HepG2 (cell line): ENCODE measurements at regions not wholly inside any gene's neighbourhood (a gene's known extent, or its start where the extent isn't known, plus 50 kb on each side); places are given as distances from the start of the nearest gene placed in this dataset.

Experiments
- ATAC-seq: fragments of 200-7000 bp; cut with Tn5 transposase; 3 replicates; pipeline ENCODE4 v1.9.1; 2020; ENCODE audit warnings: mild to moderate bottlenecking, moderate library complexity
- BruUV-seq: library from RNA; stranded (reverse); fragments of 400-500 nt; replicated peaks from 2 replicates; lab custom pipeline; 2021; lab: Mats Ljungman, UMichigan
- CTCF ChIA-PET: fragments of 300-600 bp; formaldehyde crosslinking; extraction: SDS; loops from one replicate; lab custom pipeline; 2021; ENCODE audit warnings: low total read pairs, inconsistent platforms, low intra/inter-chr PET ratio; lab: Yijun Ruan, JAX
- POLR2A ChIA-PET: fragments of 350-600 bp; sonication (Branson Sonifier 250); formaldehyde crosslinking; loops from one replicate; lab custom pipeline; 2020; ENCODE audit warnings: antibody characterized with exemption, inconsistent platforms; lab: Yijun Ruan, JAX
- DNase-seq: peaks from one replicate; pipeline ENCODE4 v3.0.0-alpha.2; 2015; ENCODE audit warnings: low spot score
- FAIRE-seq: peaks from 3 replicates; lab custom pipeline; 2011; peaks lifted over from hg19 to GRCh38; lab: Jason Lieb, UNC
- H2AFZ ChIP-seq: one replicate; pipeline ENCODE4 v1.6.1; 2011; ENCODE audit warnings: low read length, inconsistent platforms
- H3K27ac ChIP-seq: fragments of 300-600 bp; 3 replicates; pipeline ENCODE4 v1.8.0; 2011; ENCODE audit warnings: mixed run types, mild to moderate bottlenecking, mixed read lengths, low read length, inconsistent platforms; ENCODE audit not compliant: insufficient read depth; ENCODE audit errors: extremely low read length
- H3K27me3 ChIP-seq, 2 experiments: fragments of 200-600 bp in 1 of 2; 2 replicates in 1 of 2; 3 replicates in 1 of 2; pipeline versions ENCODE4 v1.6.0 to v1.8.0; 2011; ENCODE audit warnings: low read length in 2 of 2, mild to moderate bottlenecking in 2 of 2, moderate library complexity in 2 of 2, inconsistent platforms in 1 of 2; ENCODE audit not compliant: insufficient read depth in 2 of 2, control insufficient read depth in 1 of 2
- H3K36me3 ChIP-seq, 2 experiments: fragments of 200-600 bp in 1 of 2; replicated peaks in 1 of 2; 2 replicates in 1 of 2; 3 replicates in 1 of 2; pipeline versions ENCODE4 v1.5.1 to v1.8.0; 2011; ENCODE audit warnings: low read length in 2 of 2, inconsistent platforms in 1 of 2; ENCODE audit not compliant: insufficient read depth in 2 of 2, control insufficient read depth in 1 of 2
- H3K4me1 ChIP-seq: 2 replicates; pipeline ENCODE4 v1.5.1; 2012; ENCODE audit warnings: low read length, inconsistent platforms; ENCODE audit not compliant: insufficient read depth
- H3K4me2 ChIP-seq: 2 replicates; pipeline ENCODE4 v1.6.0; 2011; ENCODE audit warnings: low read depth, low read length, inconsistent platforms
- H3K4me3 ChIP-seq, 3 experiments: fragments of 200-600 bp in 1 of 3; sonication (generic), shearing (Covaris generic) in 1 of 3; replicated peaks in 1 of 3; 2 replicates each; pipeline ENCODE4 v1.5.1; 2011 to 2016; ENCODE audit warnings: low read length in 3 of 3, inconsistent platforms in 2 of 3, low read depth in 2 of 3, mild to moderate bottlenecking in 2 of 3, control low read depth in 1 of 3, mixed read lengths in 1 of 3; ENCODE audit not compliant: insufficient read depth in 1 of 3
- H3K79me2 ChIP-seq: one replicate; pipeline ENCODE4 v1.6.1; 2011; ENCODE audit warnings: low read length, inconsistent platforms; ENCODE audit not compliant: insufficient read depth
- H3K9ac ChIP-seq: 2 replicates; pipeline ENCODE4 v1.6.0; 2011; ENCODE audit warnings: mild to moderate bottlenecking, low read depth, low read length, inconsistent platforms; ENCODE audit not compliant: insufficient read depth
- H3K9me3 ChIP-seq: 2 replicates; pipeline ENCODE4 v1.5.1; 2012; ENCODE audit warnings: mild to moderate bottlenecking, low read length
- H4K20me1 ChIP-seq: 2 replicates; pipeline ENCODE4 v1.6.0; 2011; ENCODE audit warnings: inconsistent platforms, mild to moderate bottlenecking, low read length, moderate library complexity; ENCODE audit not compliant: insufficient read depth
- NKX3-1 ChIP-seq: sonication (generic); formaldehyde crosslinking; IDR thresholded peaks from 2 replicates; pipeline ENCODE4 v1.5.0; 2020; ENCODE audit warnings: missing genetic modification reagents
- WGBS: methylation state at CpG from one replicate; pipeline ENCODE4 v1.1.6; 2017; ENCODE audit warnings: low lambda C conversion rate; 5-methylcytosine and 5-hydroxymethylcytosine counted together
- in situ Hi-C: cut with HindIII; loops from 2 replicates; pipeline ENCODE4 v1.10.0; 2017; ENCODE audit warnings: low pct_unique_long_range_greater_than_20kb; ENCODE audit not compliant: extremely low pct_ligation_motif_present
- intact Hi-C: fragments of 100-400 bp; cut with micrococcal nuclease; formaldehyde crosslinking; loops from one replicate; pipeline ENCODE4 v1.10.0; 2022; ENCODE audit not compliant: unreplicated experiment
- TF ChIP-seq, protein P1 (sequence below): sonication (generic); formaldehyde crosslinking; IDR thresholded peaks from 2 replicates; pipeline ENCODE4 v1.8.0; 2022; ENCODE audit warnings: missing genetic modification reagents, mild to moderate bottlenecking, borderline replicate concordance
- TF ChIP-seq, protein P2 (sequence below): sonication (generic); formaldehyde crosslinking; IDR thresholded peaks from 2 replicates; pipeline ENCODE4 v1.5.0; 2020; ENCODE audit warnings: mild to moderate bottlenecking, missing genetic modification reagents, borderline replicate concordance

DNA sequence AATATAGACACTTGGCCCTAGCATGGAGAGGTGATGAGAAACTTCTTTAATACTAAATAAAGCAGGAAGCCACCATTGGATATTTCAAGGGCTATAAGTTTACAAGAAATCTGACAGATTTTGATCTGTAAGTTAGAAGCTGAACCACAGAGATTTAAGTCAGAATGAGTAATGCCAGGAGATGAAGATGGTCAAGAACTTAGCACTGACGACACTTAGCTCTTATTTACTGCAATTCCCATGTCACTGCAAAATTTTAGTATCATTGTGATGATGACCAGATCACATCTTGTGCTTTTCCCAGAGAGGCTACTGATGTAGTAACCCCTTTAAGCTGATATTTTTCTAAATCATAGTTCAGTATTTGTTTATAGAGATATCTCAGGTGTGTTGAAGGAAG, 59.4 kb upstream of the CD96 start:
- WGBS, result 0% methylated on average over 1 of the region's 1 CpG
- no peak overlapping the region for H2AFZ ChIP-seq

More for the DNA sequence above, 59.4 kb upstream of the CD96 start:
- intact Hi-C loops (no loop called here), in situ Hi-C loops (no loop called here)
- ATAC-seq, result no peak
- BruUV-seq, result no TSS peak
- POLR2A ChIA-PET, result no interaction called here
- Histone ChIP-seq H3K4me2 (no peak overlapping the region), H3K4me1 (no peaks in the 10 kb centered on the region), H3K79me2 (no peaks in the 10 kb centered on the region), H3K27me3 (no peaks in the 10 kb centered on the region), H3K9ac (no peak overlapping the region), H3K36me3 (no peaks in the 10 kb centered on the region), H3K27ac (no peak overlapping the region)
- CTCF ChIA-PET, result no interaction called here
- TF ChIP-seq NKX3-1, result no peak
- TF ChIP-seq, protein P1, sequence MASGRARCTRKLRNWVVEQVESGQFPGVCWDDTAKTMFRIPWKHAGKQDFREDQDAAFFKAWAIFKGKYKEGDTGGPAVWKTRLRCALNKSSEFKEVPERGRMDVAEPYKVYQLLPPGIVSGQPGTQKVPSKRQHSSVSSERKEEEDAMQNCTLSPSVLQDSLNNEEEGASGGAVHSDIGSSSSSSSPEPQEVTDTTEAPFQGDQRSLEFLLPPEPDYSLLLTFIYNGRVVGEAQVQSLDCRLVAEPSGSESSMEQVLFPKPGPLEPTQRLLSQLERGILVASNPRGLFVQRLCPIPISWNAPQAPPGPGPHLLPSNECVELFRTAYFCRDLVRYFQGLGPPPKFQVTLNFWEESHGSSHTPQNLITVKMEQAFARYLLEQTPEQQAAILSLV (CRISPR knock-in tag), result no peak
- TF ChIP-seq, protein P2, sequence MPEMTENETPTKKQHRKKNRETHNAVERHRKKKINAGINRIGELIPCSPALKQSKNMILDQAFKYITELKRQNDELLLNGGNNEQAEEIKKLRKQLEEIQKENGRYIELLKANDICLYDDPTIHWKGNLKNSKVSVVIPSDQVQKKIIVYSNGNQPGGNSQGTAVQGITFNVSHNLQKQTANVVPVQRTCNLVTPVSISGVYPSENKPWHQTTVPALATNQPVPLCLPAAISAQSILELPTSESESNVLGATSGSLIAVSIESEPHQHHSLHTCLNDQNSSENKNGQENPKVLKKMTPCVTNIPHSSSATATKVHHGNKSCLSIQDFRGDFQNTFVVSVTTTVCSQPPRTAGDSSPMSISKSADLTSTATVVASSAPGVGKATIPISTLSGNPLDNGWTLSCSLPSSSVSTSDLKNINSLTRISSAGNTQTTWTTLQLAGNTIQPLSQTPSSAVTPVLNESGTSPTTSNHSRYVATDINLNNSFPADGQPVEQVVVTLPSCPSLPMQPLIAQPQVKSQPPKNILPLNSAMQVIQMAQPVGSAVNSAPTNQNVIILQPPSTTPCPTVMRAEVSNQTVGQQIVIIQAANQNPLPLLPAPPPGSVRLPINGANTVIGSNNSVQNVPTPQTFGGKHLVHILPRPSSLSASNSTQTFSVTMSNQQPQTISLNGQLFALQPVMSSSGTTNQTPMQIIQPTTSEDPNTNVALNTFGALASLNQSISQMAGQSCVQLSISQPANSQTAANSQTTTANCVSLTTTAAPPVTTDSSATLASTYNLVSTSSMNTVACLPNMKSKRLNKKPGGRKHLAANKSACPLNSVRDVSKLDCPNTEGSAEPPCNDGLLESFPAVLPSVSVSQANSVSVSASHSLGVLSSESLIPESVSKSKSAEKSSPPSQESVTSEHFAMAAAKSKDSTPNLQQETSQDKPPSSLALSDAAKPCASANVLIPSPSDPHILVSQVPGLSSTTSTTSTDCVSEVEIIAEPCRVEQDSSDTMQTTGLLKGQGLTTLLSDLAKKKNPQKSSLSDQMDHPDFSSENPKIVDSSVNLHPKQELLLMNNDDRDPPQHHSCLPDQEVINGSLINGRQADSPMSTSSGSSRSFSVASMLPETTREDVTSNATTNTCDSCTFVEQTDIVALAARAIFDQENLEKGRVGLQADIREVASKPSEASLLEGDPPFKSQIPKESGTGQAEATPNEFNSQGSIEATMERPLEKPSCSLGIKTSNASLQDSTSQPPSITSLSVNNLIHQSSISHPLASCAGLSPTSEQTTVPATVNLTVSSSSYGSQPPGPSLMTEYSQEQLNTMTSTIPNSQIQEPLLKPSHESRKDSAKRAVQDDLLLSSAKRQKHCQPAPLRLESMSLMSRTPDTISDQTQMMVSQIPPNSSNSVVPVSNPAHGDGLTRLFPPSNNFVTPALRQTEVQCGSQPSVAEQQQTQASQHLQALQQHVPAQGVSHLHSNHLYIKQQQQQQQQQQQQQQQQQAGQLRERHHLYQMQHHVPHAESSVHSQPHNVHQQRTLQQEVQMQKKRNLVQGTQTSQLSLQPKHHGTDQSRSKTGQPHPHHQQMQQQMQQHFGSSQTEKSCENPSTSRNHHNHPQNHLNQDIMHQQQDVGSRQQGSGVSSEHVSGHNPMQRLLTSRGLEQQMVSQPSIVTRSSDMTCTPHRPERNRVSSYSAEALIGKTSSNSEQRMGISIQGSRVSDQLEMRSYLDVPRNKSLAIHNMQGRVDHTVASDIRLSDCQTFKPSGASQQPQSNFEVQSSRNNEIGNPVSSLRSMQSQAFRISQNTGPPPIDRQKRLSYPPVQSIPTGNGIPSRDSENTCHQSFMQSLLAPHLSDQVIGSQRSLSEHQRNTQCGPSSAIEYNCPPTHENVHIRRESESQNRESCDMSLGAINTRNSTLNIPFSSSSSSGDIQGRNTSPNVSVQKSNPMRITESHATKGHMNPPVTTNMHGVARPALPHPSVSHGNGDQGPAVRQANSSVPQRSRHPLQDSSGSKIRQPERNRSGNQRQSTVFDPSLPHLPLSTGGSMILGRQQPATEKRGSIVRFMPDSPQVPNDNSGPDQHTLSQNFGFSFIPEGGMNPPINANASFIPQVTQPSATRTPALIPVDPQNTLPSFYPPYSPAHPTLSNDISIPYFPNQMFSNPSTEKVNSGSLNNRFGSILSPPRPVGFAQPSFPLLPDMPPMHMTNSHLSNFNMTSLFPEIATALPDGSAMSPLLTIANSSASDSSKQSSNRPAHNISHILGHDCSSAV (CRISPR knock-in tag), result no peak
- TF ChIP-seq, all 625 proteins: peak for 0
- Histone ChIP-seq H3K9me3 (no peaks in the 10 kb centered on the region), H4K20me1 (no peaks in the 10 kb centered on the region), H3K4me3 (no peak overlapping the region)
- FAIRE-seq (no peak), DNase-seq (no peak)
